ENCODE measurements at regions not wholly inside any gene's neighbourhood (a gene's known extent, or its start where the extent isn't known, plus 50 kb on each side); places are given as distances from the start of the nearest gene placed in this dataset.

GRCh38 chr5:117095346-117096332 lies 521.0 kb upstream of the SEMA6A start:
- DNase-seq (ENCODE audit: unreplicated experiment) = no peak
- no peak overlapping the region for H3K27ac Mint-ChIP-seq (ENCODE audit: low read depth, unreplicated experiment)
- ChIA-PET CTCF (no interaction called here), POLR2A (interaction anchor here (0.6 kb wide), 1 partner anchor 19 kb away, joined by 5 read pairs; no protein-coding TSS in a partner anchor)
- H3K4me1 Mint-ChIP-seq (ENCODE audit: insufficient read depth, unreplicated experiment) = no peaks in the 10 kb centered on the region
- H3K9me3 Mint-ChIP-seq (ENCODE audit: unreplicated experiment) = peaks cover 6% of the 10 kb centered on the region
- no peak for TF ChIP-seq CTCF (IDR thresholded peaks at IDR 0.05; ENCODE audit: unreplicated experiment)
- BruUV-seq (replicated peaks) = no TSS peak
- no peaks in the 10 kb centered on the region for H3K36me3 Mint-ChIP-seq (ENCODE audit: insufficient read depth, unreplicated experiment)
- intact Hi-C loops (cut with micrococcal nuclease) = no loop called here
- H3K27me3 Mint-ChIP-seq (ENCODE audit: insufficient read depth, unreplicated experiment) = no peaks in the 10 kb centered on the region
- no peak overlapping the region for H3K4me3 Mint-ChIP-seq (ENCODE audit: unreplicated experiment)

GRCh38 chr5:117094114-117094815 lies 519.6 kb upstream of the SEMA6A start:
- no peak for DNase-seq (ENCODE audit: unreplicated experiment)

GRCh38 chr5:117093653-117094052 lies 519.0 kb upstream of the SEMA6A start:
- no peak for TF ChIP-seq CTCF (IDR thresholded peaks at IDR 0.05; ENCODE audit: unreplicated experiment)
- Mint-ChIP-seq H3K9me3 (ENCODE audit: unreplicated experiment) (peaks cover 6% of the 10 kb centered on the region), H3K27me3 (ENCODE audit: insufficient read depth, unreplicated experiment) (no peaks in the 10 kb centered on the region), H3K27ac (ENCODE audit: low read depth, unreplicated experiment) (no peak overlapping the region), H3K4me1 (ENCODE audit: insufficient read depth, unreplicated experiment) (no peaks in the 10 kb centered on the region), H3K4me3 (ENCODE audit: unreplicated experiment) (no peak overlapping the region), H3K36me3 (ENCODE audit: insufficient read depth, unreplicated experiment) (no peaks in the 10 kb centered on the region)
- DNase-seq (ENCODE audit: unreplicated experiment) = no peak
- CTCF ChIA-PET = no interaction called here
- intact Hi-C loops (cut with micrococcal nuclease) = no loop called here
- no TSS peak for BruUV-seq (replicated peaks)
- POLR2A ChIA-PET = interaction anchor here (0.6 kb wide), 1 partner anchor 35 kb away, joined by 3 read pairs; no protein-coding TSS in a partner anchor

More at GRCh38 chr5:117094114-117094815, 519.6 kb upstream of the SEMA6A start:
- H3K4me1 Mint-ChIP-seq (ENCODE audit: insufficient read depth, unreplicated experiment) = no peaks in the 10 kb centered on the region
- intact Hi-C loops (cut with micrococcal nuclease) = no loop called here
- no peak overlapping the region for H3K4me3 Mint-ChIP-seq (ENCODE audit: unreplicated experiment)
- peaks cover 6% of the 10 kb centered on the region for H3K9me3 Mint-ChIP-seq (ENCODE audit: unreplicated experiment)
- ChIA-PET CTCF (no interaction called here), POLR2A (interaction anchor here (0.6 kb wide), 1 partner anchor 34 kb away, joined by 3 read pairs; no protein-coding TSS in a partner anchor)
- H3K27ac Mint-ChIP-seq (ENCODE audit: low read depth, unreplicated experiment) = no peak overlapping the region
- no peak for TF ChIP-seq CTCF (IDR thresholded peaks at IDR 0.05; ENCODE audit: unreplicated experiment)
- no peaks in the 10 kb centered on the region for H3K36me3 Mint-ChIP-seq (ENCODE audit: insufficient read depth, unreplicated experiment)
- no TSS peak for BruUV-seq (replicated peaks)
- H3K27me3 Mint-ChIP-seq (ENCODE audit: insufficient read depth, unreplicated experiment) = no peaks in the 10 kb centered on the region

GRCh38 chr5:117089001-117089400 lies 514.4 kb upstream of the SEMA6A start:
- Mint-ChIP-seq H3K27ac (ENCODE audit: low read depth, unreplicated experiment) (no peak overlapping the region), H3K36me3 (ENCODE audit: insufficient read depth, unreplicated experiment) (no peaks in the 10 kb centered on the region), H3K4me3 (ENCODE audit: unreplicated experiment) (no peak overlapping the region), H3K27me3 (ENCODE audit: insufficient read depth, unreplicated experiment) (no peaks in the 10 kb centered on the region), H3K4me1 (ENCODE audit: insufficient read depth, unreplicated experiment) (no peaks in the 10 kb centered on the region), H3K9me3 (ENCODE audit: unreplicated experiment) (peaks cover 6% of the 10 kb centered on the region)
- DNase-seq (ENCODE audit: unreplicated experiment) = no peak
- no peak for TF ChIP-seq CTCF (IDR thresholded peaks at IDR 0.05; ENCODE audit: unreplicated experiment)
- intact Hi-C loops (cut with micrococcal nuclease) = no loop called here
- no TSS peak for BruUV-seq (replicated peaks)
- ChIA-PET CTCF (no interaction called here), POLR2A (no interaction called here)
